Activated CD8-positive, alpha-beta T cell treated with anti-CD3 and anti-CD28 coated beads for 36 hours (primary cell): ENCODE measurements at regions not wholly inside any gene's neighbourhood (a gene's known extent, or its start where the extent isn't known, plus 50 kb on each side); places are given as distances from the start of the nearest gene placed in this dataset.

Experiments
- ATAC-seq: fragments of 200-7000 bp; cut with Tn5 transposase; one replicate; pipeline ENCODE4 v1.10.0; 2021; ENCODE audit warnings: mild to moderate bottlenecking, moderate library complexity
- CTCF ChIA-PET: fragments of 350-600 bp; sonication (Branson Sonifier 250); formaldehyde crosslinking; loops from one replicate; lab custom pipeline; 2021; ENCODE audit warnings: antibody characterized with exemption; lab: Charles Lee
- POLR2A ChIA-PET: fragments of 350-600 bp; sonication (Branson Sonifier 250); formaldehyde crosslinking; loops from one replicate; lab custom pipeline; 2021; ENCODE audit warnings: antibody characterized with exemption; lab: Charles Lee
- DNase-seq: peaks from one replicate; pipeline ENCODE4 v3.0.0-alpha.2; 2020
- H3K27ac Mint-ChIP-seq: one replicate; pipeline ENCODE4 v1.8.0; 2021; ENCODE audit warnings: mild to moderate bottlenecking, mixed read lengths
- H3K27me3 Mint-ChIP-seq: one replicate; pipeline ENCODE4 v1.8.0; 2021; ENCODE audit warnings: mixed read lengths
- H3K36me3 Mint-ChIP-seq: one replicate; pipeline ENCODE4 v1.8.0; 2021; ENCODE audit warnings: low read depth, mixed read lengths
- H3K4me1 Mint-ChIP-seq: one replicate; pipeline ENCODE4 v1.8.0; 2021; ENCODE audit warnings: low read depth, mixed read lengths
- H3K4me3 Mint-ChIP-seq: one replicate; pipeline ENCODE4 v1.8.0; 2021; ENCODE audit warnings: mild to moderate bottlenecking, moderate library complexity, mixed read lengths
- H3K9me3 Mint-ChIP-seq: one replicate; pipeline ENCODE4 v1.8.0; 2021; ENCODE audit warnings: mixed read lengths
- intact Hi-C: fragments of 100-400 bp; cut with micrococcal nuclease; formaldehyde crosslinking; loops from one replicate; pipeline ENCODE4 v1.10.0; 2022
- TF ChIP-seq, protein P1 (sequence below): fragments of 200-600 bp; IDR thresholded peaks from one replicate; pipeline ENCODE4 v1.8.0; 2022; ENCODE audit warnings: antibody characterized with exemption, mild to moderate bottlenecking

DNA sequence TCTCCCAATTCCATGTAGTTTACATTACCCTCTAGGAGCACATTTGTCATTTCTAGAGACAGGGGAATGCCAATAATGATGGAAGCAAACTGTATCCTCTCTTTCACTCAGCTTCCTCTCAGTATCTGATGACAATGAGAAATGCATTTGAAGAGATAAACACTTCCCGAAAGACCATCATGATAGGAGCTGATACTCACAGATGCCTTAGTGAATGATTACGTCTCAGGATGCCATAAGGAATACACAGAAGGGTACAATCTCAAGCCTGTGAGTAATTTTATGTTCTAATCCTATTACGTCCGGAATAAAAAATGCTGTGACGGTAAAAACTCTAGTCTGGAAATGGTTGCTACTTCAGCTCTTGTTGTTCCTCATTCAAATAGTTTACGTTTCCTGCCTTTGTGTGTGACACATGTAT is 663.8 kb upstream of the MIR17HG start:
- no peaks in the 10 kb centered on the region for H3K36me3 Mint-ChIP-seq
- H3K27ac Mint-ChIP-seq: no peak overlapping the region
- H3K9me3 Mint-ChIP-seq: peaks cover 5% of the 10 kb centered on the region
- ATAC-seq: no peak
- intact Hi-C loops: no loop called here
- no peak for DNase-seq
- no peaks in the 10 kb centered on the region for H3K27me3 Mint-ChIP-seq
- ChIA-PET POLR2A (no interaction called here), CTCF (interaction anchor here (2.0 kb wide), 1 partner anchor 11 kb away, joined by 6 read pairs; no protein-coding TSS in a partner anchor)
- no peaks in the 10 kb centered on the region for H3K4me1 Mint-ChIP-seq
- TF ChIP-seq, protein P1, sequence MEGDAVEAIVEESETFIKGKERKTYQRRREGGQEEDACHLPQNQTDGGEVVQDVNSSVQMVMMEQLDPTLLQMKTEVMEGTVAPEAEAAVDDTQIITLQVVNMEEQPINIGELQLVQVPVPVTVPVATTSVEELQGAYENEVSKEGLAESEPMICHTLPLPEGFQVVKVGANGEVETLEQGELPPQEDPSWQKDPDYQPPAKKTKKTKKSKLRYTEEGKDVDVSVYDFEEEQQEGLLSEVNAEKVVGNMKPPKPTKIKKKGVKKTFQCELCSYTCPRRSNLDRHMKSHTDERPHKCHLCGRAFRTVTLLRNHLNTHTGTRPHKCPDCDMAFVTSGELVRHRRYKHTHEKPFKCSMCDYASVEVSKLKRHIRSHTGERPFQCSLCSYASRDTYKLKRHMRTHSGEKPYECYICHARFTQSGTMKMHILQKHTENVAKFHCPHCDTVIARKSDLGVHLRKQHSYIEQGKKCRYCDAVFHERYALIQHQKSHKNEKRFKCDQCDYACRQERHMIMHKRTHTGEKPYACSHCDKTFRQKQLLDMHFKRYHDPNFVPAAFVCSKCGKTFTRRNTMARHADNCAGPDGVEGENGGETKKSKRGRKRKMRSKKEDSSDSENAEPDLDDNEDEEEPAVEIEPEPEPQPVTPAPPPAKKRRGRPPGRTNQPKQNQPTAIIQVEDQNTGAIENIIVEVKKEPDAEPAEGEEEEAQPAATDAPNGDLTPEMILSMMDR: no peak
- no peak overlapping the region for H3K4me3 Mint-ChIP-seq

DNA sequence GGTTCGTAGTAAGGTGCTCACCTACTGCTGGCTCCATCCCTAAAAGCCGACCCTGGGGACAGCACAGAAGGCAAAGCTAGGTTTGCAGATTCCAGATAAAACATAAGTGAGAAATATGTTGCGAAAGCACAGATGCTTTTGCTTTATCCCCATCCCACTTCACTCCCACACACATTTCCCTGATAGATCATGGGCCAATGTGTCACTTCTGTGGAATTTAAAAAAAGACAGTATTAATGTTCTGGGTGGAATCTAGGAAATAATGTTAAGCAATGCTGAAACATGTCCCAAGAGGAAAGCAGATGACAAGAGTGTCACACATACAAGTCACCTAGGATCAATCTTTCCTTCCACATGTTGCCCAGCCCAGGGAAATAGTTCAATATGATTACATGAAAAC is 661.0 kb upstream of the MIR17HG start:
- TF ChIP-seq, protein P1: no peak
- ATAC-seq: no peak
- Mint-ChIP-seq H3K4me1 (no peaks in the 10 kb centered on the region), H3K4me3 (no peak overlapping the region), H3K9me3 (peaks cover 3% of the 10 kb centered on the region), H3K36me3 (no peaks in the 10 kb centered on the region), H3K27me3 (no peaks in the 10 kb centered on the region), H3K27ac (no peak overlapping the region)
- CTCF ChIA-PET: no interaction called here
- no peak for DNase-seq
- intact Hi-C loops: no loop called here
- POLR2A ChIA-PET: no interaction called here

DNA sequence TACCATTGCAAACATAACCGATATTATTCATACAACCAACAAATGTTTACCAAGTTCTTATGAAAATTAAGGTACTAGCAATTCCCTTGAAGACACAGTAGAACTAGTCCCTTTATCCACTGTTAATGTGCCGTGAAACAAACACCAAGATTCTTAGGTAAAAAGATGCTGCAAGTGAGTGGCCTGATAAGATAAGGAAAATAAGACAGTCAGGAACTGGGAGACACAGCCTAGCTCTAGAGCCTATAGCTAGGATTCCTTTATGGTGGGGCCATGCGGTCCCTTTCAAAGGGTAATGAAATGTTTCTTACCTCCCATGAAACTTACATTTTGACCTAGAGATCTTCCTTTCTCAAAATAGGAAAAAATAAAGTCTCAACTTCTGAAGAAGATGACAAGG is 658.4 kb upstream of the MIR17HG start:
- Mint-ChIP-seq H3K27me3 (no peaks in the 10 kb centered on the region), H3K9me3 (peaks cover 3% of the 10 kb centered on the region), H3K36me3 (no peaks in the 10 kb centered on the region), H3K27ac (no peak overlapping the region), H3K4me1 (no peaks in the 10 kb centered on the region), H3K4me3 (no peak overlapping the region)
- ATAC-seq (no peak), DNase-seq (no peak)
- CTCF ChIA-PET: no interaction called here
- TF ChIP-seq, protein P1: no peak
- POLR2A ChIA-PET: no interaction called here
- intact Hi-C loops: no loop called here

DNA sequence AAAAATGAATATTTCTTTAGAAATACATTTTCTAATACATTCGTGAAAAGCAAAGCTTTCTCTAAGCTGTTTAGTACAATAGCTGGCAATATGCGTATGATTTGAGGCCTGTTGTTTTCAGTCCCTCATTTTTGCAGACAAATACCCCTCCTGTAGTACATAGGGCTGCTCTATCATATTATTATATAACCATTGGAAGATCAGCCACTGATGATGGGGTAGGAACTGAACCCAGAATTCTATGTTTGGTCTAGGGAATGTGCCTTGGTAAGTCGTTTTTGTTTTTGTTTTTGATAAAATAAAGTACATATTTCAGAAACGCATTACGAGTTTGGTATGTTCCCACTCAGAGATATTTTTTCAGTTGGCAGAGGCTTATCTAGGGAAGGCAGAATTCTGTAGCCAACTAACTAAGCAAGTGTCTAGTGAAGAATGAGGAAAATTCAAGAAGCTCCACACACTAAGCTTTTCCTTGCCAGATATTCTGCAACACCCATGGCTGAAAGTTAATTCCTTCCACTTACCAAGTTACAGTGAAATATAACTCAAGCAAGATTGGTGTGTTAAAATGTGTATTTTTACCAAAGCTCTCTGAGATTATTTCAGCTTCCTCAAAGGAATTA is 656.9 kb upstream of the MIR17HG start:
- H3K4me1 Mint-ChIP-seq: no peaks in the 10 kb centered on the region
- intact Hi-C loops: no loop called here
- H3K27me3 Mint-ChIP-seq: no peaks in the 10 kb centered on the region
- H3K27ac Mint-ChIP-seq: no peak overlapping the region
- peaks cover 2% of the 10 kb centered on the region for H3K9me3 Mint-ChIP-seq
- DNase-seq: no peak
- H3K36me3 Mint-ChIP-seq: no peaks in the 10 kb centered on the region
- H3K4me3 Mint-ChIP-seq: no peak overlapping the region
- ChIA-PET CTCF (no interaction called here), POLR2A (interaction anchor here (0.9 kb wide), 1 partner anchor 18 kb away, joined by 3 read pairs; no protein-coding TSS in a partner anchor)
- no peak for ATAC-seq
- TF ChIP-seq, protein P1: no peak

DNA sequence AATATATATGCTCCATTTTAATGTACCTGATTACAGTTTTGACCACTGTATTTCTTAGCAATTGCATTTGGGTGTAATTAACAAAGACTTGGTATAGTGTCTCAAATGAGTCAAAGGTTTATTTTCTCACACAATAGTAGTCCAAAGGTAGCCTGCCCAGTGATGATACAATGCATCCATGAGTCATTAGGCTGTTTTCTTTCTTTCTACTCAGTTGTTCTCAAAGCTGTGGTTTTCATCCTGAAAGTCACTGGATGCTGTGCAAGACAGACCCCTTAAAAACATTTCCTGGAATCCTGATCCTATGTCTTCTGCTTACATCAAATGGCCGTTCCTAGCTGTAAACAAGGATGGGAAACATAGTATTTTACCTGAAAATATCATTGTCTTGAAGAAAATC is 651.2 kb upstream of the MIR17HG start:
- no peaks in the 10 kb centered on the region for H3K36me3 Mint-ChIP-seq
- intact Hi-C loops: no loop called here
- TF ChIP-seq, protein P1: no peak
- no peak overlapping the region for H3K4me3 Mint-ChIP-seq
- ATAC-seq: no peak
- no peak for DNase-seq
- no peak overlapping the region for H3K27ac Mint-ChIP-seq
- CTCF ChIA-PET: no interaction called here
- no peaks in the 10 kb centered on the region for H3K27me3 Mint-ChIP-seq
- H3K9me3 Mint-ChIP-seq: no peaks in the 10 kb centered on the region
- POLR2A ChIA-PET: no interaction called here
- no peaks in the 10 kb centered on the region for H3K4me1 Mint-ChIP-seq
